ENCODE measurements at regions not wholly inside any gene's neighbourhood (a gene's known extent, or its start where the extent isn't known, plus 50 kb on each side); places are given as distances from the start of the nearest gene placed in this dataset.

GRCh38 chr2:66982766-66983165 is 414.4 kb upstream of the ETAA1 start:
- no peak for DNase-seq

- DNase-seq = no peak
Observed at GRCh38 chr2:66984864-66985263, 412.3 kb upstream of the ETAA1 start.

- no peak for DNase-seq
Observed at GRCh38 chr2:66985906-66986305, 411.2 kb upstream of the ETAA1 start.

- no peak for DNase-seq
Observed at GRCh38 chr2:66987733-66988132, 409.4 kb upstream of the ETAA1 start.

- no peak for DNase-seq
Observed at GRCh38 chr2:66994654-66995053, 402.5 kb upstream of the ETAA1 start.

GRCh38 chr2:66995636-66996035 is 401.5 kb upstream of the ETAA1 start:
- no peak for DNase-seq

- no peak for DNase-seq
Observed at GRCh38 chr2:67002618-67003371, 394.3 kb upstream of the ETAA1 start.

- DNase-seq = no peak
Observed at GRCh38 chr2:67006373-67006960, 390.7 kb upstream of the ETAA1 start.

- DNase-seq = no peak
Observed at GRCh38 chr2:67008155-67008554, 389.0 kb upstream of the ETAA1 start.

- no peak for DNase-seq
Observed at GRCh38 chr2:67012165-67012564, 385.0 kb upstream of the ETAA1 start.

- no peak for DNase-seq
Observed at GRCh38 chr2:67013821-67014220, 383.3 kb upstream of the ETAA1 start.

- no peak for DNase-seq
Observed at GRCh38 chr2:67015681-67016080, 381.5 kb upstream of the ETAA1 start.

- no peak for DNase-seq
Observed at GRCh38 chr2:67018301-67018700, 378.8 kb upstream of the ETAA1 start.

GRCh38 chr2:67032076-67032475 is 365.1 kb upstream of the ETAA1 start:
- DNase-seq = no peak

- DNase-seq = no peak
Observed at GRCh38 chr2:67036444-67036843, 360.7 kb upstream of the ETAA1 start.

- no peak for DNase-seq
Observed at GRCh38 chr2:67037655-67038054, 359.5 kb upstream of the ETAA1 start.

GRCh38 chr2:67038195-67038594 is 358.9 kb upstream of the ETAA1 start:
- DNase-seq = no peak

GRCh38 chr2:67039058-67039457 is 358.1 kb upstream of the ETAA1 start:
- DNase-seq = no peak

GRCh38 chr2:67039517-67040103 is 357.5 kb upstream of the ETAA1 start:
- no peak for DNase-seq

GRCh38 chr2:67041051-67041450 is 356.1 kb upstream of the ETAA1 start:
- DNase-seq = no peak

GRCh38 chr2:67043781-67044478 is 353.2 kb upstream of the ETAA1 start:
- no peak for DNase-seq

- DNase-seq = no peak
Observed at GRCh38 chr2:67046591-67046990, 350.5 kb upstream of the ETAA1 start.

GRCh38 chr2:67048314-67048713 is 348.8 kb upstream of the ETAA1 start:
- no peak for DNase-seq

- no peak for DNase-seq
Observed at GRCh38 chr2:67050622-67051021, 346.5 kb upstream of the ETAA1 start.

All from activated CD4-positive, alpha-beta T cell treated with anti-CD3 and anti-CD28 coated beads, Interleukin-2, amount 50 U/mL, for 16 hours (primary cell).